IPS DF 19.7 (cell line): ENCODE measurements at regions not wholly inside any gene's neighbourhood (a gene's known extent, or its start where the extent isn't known, plus 50 kb on each side); places are given as distances from the start of the nearest gene placed in this dataset.
"Not testable (repeated sequence)": the region's sequence is repeated elsewhere in the genome, so short reads cannot be mapped to it uniquely, and the experiment has no call there.

Experiments used
- DNase-seq: peaks from one replicate; pipeline ENCODE4 v3.0.0-alpha.2; 2013; ENCODE audit warnings: low read depth, low spot score

DNA sequence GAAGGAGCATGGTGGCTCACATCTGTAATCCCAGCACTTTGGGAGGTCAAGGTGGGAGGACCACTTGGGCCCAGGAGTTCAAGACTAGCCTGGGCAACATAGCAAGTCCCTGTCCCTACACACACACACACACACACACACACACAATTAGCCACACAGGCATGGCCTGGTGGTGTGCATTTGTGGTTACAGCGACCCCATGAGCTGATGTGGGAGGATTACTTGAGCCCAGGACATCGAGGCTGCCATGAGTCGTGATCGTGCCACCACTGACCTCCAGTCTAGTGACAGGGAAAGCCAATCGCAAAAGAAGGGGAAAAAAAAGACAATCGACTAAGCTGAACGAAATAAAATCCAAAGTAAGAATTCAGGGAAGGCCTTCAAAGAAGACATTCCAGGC lies 67.9 kb downstream of the TBX3 start:
- no peak for DNase-seq

DNA sequence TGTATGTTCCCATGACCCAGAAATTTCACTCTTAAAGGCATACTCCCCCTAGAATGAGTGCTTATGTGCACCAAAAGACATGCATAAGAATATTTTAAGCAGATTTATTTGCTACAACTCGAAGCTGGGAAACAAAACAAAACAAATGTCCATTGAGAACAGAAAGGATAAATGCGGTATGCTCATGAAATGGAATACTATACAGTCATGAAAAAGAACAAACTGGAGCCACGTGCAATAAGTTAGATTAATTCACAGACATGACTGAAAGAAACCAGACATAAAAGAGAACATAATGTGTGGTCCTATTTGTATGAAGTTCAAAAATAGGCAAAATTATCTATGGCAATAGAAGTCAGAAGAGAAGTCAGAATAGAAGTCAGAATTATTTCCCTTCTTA lies 69.9 kb downstream of the TBX3 start:
- no peak for DNase-seq

DNA sequence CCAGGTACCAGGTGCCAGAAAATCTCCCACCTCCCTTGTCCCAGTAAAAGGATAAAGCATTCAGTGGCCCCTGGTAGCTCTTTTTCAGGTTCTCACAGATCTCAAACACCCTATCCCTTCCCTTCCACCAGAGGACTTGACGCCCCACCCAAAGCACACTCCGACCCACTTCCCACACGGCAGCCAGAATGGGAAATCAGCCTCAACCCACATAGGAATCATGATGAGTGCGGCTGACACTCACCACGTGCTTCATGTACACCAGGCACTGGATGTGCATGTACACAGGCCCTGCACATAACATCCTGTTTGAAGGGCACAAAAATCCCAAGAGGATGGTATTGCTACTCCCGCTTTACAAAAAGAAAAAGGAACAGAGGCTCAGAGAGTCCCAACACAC lies 71.9 kb downstream of the TBX3 start:
- DNase-seq, result no peak

DNA sequence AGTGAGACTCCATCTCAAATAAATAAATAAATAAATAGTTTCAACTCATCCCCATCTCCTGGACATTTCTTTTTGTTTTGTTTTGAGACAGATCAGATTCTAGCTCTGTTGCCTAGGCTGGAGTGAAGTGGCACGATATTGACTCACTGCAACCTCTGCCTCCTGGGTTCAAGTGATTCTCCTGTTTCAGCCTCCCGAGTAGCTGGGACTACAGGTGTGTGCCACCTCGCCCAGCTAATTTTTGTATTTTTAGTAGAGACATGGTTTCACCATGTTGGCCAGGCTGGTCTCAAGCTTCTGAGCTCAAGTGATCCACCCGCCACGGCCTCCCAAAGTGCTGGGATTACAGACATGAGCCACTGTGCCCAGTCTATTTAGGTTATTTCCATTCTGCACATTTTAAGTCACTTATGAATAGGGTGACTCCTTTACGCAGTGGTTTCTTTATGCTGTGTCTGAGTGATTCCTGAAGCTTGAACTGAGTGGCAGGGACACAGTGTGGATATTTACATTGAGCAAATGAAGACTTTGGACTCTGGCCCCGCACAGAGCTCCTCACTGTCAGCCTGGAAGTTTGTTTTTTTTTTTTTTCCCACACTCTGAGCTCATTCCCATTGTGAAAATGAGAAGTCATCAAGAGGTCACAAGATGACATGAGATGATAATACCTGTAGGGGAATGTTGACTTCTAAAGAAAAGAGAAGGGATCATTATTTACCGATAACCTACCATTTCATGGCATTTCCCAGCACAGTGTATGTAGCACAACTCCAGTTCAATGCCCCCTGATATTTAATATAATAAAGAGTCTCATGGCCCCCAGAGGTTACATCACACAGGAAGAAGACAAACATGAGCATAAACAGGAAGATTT lies 72.6 kb downstream of the TBX3 start:
- no peak for DNase-seq

DNA sequence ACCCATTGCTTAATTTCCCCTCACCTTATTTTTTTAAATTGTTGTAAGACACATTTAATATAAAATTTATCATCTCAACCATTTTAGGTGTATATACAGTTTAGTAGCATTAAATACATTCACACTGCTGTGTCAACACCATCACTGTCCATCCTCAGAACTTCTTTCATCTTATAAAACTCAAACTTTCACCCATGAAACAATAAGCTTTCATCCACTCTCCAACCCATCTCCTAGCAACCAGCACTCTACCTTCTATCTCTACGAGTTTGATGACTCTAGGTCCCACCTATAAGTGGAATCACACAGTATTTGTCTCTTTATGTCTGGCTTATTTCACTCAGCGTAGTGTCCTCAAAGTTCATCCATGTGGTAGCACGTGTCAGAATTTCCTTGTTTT lies 75.5 kb downstream of the TBX3 start:
- DNase-seq, result no peak

DNA sequence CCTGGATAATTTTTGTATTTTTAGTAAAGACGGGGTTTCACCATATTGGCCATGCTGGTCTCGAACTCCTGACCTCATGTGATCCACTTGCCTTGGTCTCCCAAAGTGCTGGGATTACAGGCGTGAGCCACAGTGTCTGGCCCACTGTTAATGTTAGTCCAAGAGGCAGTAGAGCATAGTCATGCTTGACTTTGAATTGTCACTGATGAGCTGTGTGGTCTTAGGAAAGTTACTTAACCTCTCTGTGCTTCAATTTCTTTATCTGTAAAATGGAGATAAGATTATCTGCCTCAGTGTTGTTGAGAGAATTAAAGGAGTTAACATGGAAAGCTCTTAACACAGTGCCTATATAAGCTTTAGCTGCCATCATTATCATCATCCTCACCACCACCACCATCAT lies 78.1 kb downstream of the TBX3 start:
- DNase-seq, result no peak

DNA sequence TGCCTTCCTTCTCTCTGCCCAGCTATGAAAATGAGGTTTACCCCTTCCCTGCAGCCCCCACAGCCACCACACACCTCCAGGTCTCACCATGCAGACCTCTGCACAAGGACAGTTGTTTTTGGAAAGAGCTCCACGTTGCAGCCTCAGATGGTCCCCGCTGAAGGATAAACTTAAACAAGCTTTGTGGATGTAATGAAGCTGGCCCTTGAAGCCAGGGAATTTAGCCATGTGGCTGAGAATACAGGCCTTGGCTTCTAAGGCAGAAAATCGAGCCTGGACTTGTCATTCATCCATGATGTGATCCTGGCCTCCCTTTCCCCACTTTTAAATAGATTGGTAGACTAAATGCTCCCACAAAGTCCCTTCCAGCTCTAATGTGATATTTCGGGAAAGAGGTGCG lies 79.4 kb downstream of the TBX3 start:
- DNase-seq, result no peak

DNA sequence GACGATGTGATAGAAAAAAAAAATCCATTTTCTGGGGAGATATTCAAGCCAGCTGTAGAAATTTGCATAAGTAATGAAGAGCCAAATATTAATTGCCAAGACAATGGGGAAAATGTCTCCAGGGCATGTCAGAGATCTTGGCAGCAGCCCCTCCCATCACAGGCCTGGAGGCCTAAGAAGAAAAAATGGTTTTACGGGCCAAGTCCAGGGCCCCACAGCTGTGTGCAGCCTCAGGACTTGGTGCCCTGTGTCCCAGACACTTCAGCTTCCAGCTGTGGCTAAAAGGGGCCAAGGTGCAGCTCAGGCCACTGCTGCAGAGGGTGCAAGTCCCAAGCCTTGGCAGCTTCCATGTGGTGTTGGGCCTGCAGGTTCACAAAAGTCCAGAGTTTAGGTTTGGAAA lies 83.4 kb downstream of the TBX3 start:
- DNase-seq, result not testable (repeated sequence)

DNA sequence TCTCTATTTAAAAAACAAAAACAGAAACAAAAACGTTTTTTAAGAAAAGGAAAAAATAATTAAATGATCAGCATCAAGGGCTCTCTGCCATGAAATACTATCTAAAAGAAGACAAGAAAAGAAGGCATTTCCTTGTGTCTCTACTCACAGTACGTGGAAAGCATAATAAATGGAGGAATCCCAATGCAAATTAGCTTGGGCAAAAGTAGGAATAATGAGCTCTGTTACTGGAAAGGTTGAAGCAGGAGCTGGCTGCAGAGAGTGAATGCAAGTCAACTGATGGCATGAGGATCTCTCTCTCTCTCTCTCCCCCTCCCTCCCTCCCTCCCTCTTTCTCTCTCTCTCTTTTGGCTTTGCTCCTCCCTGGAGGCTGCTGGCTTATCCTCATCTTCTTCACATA lies 85.9 kb downstream of the TBX3 start:
- no peak for DNase-seq

DNA sequence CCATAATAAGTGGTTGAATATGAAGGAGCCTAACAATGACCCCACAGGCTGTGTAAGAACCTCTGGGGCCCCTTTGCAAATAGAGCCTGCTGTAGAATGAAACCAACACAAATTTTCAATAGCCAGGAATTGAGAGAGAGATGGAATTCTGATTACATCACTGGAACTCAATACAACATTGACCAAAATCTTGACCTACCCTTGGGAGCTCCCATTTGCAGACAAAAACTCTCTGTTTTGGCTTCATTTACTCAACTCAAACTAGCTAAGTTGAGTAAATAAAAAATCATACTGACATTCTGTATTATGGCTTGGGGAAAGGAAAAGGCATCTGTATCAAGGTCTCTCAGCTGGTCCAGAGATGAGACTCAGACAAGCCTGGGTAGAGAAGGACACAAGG lies 91.0 kb downstream of the TBX3 start:
- no peak for DNase-seq

DNA sequence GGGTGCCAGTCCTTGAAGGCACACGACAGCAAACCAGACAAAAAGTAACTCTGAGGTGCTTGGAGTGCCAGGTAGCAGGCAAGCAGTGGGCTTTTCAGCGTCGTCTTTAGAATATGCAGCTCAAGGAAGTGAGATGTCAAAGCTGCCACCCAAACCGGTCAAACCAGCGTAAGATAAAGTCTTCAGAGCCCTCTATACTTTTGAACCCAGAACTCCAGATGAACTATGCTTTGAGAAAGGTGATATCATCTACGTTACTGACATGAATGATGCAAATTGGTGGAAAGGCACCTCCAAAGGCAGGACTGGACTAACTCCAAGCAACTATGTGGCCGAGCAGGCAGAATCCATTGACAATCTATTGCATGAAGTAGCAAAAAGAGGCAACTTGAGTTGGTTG lies 95.9 kb downstream of the TBX3 start:
- no peak for DNase-seq

DNA sequence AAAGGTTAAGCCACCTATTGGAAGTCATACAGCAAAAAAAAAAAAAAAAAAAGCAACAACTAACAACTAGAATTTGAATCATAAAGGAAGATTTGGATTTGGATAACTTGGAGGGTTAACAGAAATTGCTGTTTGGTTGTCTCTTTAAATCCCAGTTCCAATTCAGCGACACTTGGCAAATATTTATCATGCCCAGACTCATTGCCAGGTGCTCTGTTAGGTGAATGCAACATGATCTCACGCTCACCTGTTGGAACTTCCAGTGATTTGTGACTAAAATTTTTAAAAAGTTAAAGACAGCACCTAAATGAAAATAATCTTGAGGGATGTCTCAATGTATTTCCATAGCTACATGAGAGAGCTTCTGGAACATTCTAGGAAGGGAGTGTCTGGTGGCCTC lies 103.7 kb downstream of the TBX3 start:
- no peak for DNase-seq

DNA sequence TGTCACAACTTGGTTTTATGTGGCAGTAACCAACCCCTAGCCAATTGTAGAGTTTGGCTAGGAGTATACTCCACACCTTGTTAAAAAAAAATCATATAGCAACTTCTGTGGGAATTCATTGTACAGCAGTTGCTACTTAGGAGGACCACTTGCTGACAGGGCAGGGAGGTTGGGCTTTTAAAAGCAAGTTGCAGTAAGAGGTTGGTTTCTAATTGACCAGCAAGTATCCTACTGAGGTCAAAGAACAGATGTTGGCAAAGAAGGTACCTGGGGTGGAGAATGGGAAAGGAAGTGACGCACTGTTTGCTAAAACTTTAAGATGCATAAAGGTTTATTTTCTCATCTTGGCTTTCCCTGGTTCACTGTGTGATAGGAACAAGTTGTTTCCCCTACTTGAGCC lies 104.6 kb downstream of the TBX3 start:
- no peak for DNase-seq

DNA sequence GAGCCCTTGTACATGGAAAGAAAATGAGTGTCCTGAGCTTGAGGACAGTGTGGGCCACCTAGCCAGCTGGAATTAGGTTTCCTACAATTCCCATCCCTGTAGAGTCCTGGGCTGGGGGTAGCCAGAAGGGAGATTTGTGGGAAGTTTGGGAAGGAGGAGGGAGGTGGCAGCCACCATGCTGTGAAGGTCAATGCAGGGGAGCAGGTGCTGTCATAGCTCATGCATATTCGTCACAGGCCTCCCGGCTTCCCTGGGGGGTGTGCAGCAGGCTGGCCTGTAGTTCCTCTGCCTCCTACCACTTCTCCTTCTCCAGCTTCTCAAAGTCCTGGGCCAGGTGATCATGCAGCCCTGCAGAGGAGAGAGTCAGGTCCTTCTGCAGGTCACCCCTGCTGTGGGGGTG lies 121.3 kb downstream of the TBX3 start:
- peak; percentile 38 for DNase-seq

DNA sequence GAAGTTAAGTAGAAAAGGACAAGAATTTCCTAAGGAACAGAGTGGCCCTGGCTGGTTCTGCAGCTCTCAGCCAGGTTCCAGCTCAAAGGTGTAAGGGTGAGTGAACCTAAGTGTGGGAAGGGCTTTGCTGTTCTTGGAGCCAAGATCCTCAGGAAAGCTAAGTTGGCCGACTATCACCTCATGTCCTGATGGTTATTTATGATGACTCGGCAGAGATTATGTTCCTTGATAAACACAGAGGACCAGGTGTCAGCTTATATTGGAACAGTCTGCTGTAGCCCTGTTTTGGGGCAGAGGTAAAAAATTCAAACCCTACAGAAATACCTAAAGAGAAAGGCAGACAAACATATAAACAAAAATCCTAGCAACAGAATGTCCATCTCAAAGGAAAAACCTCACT lies 128.5 kb downstream of the TBX3 start:
- DNase-seq, result no peak

DNA sequence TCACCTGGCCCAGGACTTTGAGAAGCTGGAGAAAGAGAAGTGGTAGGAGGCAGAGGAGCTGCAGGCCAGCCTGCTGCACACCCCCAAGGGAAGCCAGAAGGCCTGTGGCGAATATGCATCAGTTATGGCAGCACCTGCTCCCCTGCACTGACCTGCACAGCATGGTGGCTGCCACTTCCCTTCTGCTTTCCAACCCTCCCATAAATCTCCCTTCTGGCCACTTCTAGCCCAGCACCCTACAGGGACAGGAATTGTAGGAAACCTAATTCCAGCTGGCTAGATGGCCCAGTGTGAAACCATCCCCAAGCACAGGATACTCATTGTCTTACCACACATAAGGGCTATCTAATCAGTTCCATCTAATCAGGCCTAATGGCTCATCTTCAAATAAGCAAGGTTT lies 136.3 kb downstream of the TBX3 start:
- DNase-seq, result no peak

DNA sequence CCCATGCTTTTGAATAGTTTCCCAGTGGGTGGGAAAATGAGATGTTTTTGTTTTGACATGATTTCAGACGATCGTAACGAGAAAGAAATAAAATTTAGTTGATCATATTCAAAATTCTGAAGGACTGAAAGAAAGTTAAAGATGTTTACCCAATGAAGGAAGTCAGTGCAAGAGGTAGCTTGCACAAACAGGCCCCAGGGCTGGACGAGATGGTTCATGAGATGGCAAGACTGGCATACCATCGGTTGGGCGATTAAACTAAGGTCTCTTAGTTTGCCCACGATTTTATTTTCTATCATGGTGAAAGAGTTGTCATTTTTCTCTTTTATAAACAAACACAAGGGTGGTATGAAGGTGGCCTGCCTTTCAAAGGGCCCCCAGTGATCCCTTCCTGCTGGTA lies 124.5 kb upstream of the TBX5 start:
- no peak for DNase-seq

DNA sequence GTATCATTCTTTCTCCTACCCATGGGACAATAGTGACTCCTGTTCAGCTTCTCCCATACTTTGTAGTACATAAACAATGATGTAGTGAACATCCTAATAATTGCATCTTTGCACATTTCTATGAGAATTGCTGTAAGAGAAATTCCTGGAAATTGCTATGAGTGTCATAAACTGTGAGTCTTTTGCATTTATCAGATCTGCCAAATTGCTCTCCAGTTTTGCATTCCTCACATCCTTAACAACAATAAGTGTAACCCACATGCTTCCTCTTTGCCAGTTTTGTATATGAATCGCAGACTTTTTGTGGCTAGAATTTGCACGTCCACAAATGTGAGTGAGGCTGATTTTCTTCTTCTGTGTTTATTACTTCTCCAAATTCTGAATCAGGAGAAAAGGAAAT lies 124.0 kb upstream of the TBX5 start:
- no peak for DNase-seq

DNA sequence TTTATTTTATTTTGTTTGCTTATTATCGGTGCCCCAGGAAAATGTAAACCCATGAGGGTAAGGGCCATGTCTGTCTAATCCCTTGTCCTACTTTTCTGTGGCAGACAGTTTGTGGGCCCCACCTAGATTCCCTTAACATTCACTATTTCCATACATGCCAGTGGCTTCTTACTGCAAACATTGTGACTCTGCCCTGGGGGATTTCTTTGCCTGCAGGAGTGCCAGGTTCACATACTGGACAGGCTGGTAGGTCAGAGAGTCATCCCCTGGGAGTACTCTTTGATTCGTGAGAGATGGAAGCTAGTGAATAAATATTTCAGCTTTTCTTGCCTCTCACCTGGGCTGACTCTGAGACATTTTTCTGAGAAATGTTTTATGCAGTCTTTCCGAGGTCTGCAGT lies 122.8 kb upstream of the TBX5 start:
- no peak for DNase-seq

DNA sequence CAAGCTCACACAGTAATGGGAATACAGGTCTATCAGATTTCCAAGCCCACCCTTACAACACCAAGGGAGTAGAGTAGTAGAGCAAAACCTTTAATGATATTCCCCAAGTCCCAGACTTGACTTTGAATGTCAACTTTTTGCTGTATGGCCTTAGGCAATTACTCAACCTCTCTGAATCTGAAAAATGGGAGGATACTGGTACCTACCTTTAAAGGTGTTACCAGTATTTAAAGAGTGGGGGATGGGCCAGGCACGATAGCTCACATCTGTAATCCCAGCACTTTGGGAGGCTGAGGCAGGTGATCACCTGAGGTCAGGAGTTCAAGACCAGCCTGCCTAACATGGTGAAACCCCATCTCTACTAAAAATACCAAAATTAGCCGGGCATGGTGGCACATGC lies 115.2 kb upstream of the TBX5 start:
- DNase-seq, result not testable (repeated sequence)

DNA sequence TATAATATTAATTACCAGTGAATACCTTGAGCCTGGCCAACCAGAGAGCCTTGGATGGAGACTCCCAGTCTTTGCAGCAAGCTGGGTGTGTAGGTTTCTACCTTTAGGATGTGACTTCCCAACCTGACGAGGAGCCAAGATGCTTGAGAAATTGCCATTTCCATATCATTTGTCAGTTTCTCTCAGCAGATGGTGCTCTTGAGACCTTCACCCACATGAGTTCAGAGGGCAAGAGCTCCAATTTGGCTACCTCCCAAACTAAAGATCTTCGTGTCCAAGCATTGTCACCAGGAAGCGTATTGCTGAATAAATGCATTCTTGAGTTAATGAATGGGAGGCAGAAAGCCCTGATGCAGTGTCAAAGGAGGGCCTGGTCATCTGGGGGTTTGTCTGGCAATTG lies 106.4 kb upstream of the TBX5 start:
- DNase-seq, result no peak

DNA sequence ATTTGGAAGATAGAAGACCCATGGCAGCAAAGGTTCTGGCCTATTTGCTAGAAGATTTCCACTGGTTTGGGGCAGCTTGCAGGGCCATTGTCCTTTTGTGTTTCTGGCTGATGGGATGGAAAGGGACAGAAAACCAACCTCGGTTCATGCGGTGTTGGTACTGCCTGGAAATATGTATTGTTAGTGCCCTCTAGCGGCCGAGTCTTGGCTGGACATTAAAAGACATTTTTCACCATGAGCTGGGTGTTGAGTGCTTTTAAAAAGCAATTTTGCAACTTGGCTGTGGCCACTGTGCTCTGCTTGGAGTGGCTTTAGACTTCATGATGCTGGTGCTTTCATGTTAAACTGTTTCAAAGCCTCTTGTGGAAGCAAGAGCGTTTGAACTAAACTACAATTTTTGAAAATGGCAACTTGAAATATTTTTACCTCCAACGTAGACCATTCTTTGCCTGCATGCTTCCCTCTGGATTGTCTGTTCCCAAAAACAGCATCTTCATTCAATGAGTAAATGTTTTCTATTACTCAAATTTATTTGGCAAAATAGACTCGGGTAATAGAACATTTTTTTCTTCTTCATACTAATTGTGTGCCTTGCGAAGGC lies 102.7 kb upstream of the TBX5 start:
- peak; percentile 74 for DNase-seq

DNA sequence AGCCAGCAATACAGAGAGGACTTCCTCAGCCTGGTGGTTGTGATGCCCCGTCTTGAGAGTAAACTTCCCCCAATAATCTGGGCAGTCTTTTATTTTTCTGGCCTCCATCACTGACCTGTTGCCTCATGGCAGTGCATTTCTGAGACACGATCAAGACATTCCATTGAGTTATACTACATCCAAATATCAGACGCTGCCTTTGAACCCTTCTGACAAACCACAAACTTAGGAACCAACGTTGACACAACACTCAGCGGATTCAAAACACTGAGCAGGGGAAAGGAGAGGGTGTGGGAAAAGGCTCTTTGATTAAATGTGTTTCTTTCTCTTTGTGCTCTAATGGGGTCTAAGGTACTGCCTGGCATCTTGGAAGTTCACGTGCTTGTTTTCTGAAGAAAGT lies 100.7 kb upstream of the TBX5 start:
- DNase-seq, result no peak

DNA sequence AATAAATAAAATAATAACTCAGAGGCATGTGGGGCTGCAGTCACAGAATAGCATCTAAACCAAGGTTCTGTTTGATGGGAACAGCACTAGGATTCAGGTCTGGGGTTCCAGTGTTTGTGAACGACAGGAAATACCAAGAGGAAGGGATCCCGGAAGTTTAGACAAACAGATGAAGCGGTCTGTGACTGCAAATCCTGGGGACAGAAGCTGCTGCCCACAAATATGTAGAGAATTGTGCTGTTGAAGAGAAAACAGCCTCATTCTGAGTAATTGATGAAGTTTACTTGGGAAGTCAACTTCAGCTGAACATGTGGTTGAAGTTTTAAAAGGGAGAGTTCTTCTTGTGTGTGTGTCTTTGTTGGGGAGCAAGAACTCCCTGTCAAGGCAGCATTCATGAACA lies 98.4 kb upstream of the TBX5 start:
- DNase-seq, result no peak
